ENCODE measurements at regions not wholly inside any gene's neighbourhood (a gene's known extent, or its start where the extent isn't known, plus 50 kb on each side); places are given as distances from the start of the nearest gene placed in this dataset.

DNA sequence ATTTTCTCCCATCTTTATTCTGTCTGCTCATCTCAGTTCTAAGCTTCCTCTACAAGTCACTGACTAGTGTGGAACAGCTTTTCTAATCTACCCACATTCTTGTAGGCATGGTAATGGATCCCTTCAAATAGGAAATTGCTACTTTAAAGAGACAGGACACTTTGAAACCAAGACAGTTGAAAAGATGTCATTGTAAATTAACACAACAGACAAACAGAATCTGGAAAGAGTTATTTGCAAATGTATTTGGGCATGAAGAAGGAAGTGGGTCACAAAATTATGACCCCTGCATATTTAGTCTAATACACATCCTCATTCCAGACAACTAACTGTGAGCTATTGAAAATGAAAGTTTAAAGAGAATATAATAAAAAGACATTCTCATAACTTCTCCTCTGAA is 298.2 kb upstream of the MARCKS start (continued):
- TF ChIP-seq, protein P1, sequence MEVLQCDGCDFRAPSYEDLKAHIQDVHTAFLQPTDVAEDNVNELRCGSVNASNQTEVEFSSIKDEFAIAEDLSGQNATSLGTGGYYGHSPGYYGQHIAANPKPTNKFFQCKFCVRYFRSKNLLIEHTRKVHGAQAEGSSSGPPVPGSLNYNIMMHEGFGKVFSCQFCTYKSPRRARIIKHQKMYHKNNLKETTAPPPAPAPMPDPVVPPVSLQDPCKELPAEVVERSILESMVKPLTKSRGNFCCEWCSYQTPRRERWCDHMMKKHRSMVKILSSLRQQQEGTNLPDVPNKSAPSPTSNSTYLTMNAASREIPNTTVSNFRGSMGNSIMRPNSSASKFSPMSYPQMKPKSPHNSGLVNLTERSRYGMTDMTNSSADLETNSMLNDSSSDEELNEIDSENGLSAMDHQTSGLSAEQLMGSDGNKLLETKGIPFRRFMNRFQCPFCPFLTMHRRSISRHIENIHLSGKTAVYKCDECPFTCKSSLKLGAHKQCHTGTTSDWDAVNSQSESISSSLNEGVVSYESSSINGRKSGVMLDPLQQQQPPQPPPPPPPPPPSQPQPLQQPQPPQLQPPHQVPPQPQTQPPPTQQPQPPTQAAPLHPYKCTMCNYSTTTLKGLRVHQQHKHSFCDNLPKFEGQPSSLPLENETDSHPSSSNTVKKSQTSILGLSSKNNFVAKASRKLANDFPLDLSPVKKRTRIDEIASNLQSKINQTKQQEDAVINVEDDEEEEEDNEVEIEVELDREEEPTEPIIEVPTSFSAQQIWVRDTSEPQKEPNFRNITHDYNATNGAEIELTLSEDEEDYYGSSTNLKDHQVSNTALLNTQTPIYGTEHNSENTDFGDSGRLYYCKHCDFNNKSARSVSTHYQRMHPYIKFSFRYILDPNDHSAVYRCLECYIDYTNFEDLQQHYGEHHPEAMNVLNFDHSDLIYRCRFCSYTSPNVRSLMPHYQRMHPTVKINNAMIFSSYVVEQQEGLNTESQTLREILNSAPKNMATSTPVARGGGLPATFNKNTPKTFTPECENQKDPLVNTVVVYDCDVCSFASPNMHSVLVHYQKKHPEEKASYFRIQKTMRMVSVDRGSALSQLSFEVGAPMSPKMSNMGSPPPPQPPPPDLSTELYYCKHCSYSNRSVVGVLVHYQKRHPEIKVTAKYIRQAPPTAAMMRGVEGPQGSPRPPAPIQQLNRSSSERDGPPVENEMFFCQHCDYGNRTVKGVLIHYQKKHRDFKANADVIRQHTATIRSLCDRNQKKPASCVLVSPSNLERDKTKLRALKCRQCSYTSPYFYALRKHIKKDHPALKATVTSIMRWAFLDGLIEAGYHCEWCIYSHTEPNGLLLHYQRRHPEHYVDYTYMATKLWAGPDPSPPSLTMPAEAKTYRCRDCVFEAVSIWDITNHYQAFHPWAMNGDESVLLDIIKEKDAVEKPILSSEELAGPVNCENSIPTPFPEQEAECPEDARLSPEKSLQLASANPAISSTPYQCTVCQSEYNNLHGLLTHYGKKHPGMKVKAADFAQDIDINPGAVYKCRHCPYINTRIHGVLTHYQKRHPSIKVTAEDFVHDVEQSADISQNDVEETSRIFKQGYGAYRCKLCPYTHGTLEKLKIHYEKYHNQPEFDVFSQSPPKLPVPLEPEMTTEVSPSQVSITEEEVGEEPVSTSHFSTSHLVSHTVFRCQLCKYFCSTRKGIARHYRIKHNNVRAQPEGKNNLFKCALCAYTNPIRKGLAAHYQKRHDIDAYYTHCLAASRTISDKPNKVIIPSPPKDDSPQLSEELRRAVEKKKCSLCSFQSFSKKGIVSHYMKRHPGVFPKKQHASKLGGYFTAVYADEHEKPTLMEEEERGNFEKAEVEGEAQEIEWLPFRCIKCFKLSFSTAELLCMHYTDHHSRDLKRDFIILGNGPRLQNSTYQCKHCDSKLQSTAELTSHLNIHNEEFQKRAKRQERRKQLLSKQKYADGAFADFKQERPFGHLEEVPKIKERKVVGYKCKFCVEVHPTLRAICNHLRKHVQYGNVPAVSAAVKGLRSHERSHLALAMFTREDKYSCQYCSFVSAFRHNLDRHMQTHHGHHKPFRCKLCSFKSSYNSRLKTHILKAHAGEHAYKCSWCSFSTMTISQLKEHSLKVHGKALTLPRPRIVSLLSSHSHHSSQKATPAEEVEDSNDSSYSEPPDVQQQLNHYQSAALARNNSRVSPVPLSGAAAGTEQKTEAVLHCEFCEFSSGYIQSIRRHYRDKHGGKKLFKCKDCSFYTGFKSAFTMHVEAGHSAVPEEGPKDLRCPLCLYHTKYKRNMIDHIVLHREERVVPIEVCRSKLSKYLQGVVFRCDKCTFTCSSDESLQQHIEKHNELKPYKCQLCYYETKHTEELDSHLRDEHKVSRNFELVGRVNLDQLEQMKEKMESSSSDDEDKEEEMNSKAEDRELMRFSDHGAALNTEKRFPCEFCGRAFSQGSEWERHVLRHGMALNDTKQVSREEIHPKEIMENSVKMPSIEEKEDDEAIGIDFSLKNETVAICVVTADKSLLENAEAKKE (CRISPR knock-in tag; IDR thresholded peaks at IDR 0.05): no peak
- TF ChIP-seq, protein P2, sequence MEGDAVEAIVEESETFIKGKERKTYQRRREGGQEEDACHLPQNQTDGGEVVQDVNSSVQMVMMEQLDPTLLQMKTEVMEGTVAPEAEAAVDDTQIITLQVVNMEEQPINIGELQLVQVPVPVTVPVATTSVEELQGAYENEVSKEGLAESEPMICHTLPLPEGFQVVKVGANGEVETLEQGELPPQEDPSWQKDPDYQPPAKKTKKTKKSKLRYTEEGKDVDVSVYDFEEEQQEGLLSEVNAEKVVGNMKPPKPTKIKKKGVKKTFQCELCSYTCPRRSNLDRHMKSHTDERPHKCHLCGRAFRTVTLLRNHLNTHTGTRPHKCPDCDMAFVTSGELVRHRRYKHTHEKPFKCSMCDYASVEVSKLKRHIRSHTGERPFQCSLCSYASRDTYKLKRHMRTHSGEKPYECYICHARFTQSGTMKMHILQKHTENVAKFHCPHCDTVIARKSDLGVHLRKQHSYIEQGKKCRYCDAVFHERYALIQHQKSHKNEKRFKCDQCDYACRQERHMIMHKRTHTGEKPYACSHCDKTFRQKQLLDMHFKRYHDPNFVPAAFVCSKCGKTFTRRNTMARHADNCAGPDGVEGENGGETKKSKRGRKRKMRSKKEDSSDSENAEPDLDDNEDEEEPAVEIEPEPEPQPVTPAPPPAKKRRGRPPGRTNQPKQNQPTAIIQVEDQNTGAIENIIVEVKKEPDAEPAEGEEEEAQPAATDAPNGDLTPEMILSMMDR (conservative IDR thresholded peaks at IDR 0.05; ENCODE audit: low read depth in 2 of 2): no peak
- TF ChIP-seq POLR2AphosphoS5 (IDR thresholded peaks at IDR 0.05; ENCODE audit: low read depth) (no peak), EZH2 (IDR thresholded peaks at IDR 0.05; ENCODE audit: low read depth, unreplicated experiment) (no peak), ZNF331 (CRISPR knock-in tag; IDR thresholded peaks at IDR 0.05; ENCODE audit: low read depth) (no peak), CREB1 (CRISPR knock-in tag; IDR thresholded peaks at IDR 0.05; ENCODE audit: low read depth) (no peak)
- TF ChIP-seq, protein P3, sequence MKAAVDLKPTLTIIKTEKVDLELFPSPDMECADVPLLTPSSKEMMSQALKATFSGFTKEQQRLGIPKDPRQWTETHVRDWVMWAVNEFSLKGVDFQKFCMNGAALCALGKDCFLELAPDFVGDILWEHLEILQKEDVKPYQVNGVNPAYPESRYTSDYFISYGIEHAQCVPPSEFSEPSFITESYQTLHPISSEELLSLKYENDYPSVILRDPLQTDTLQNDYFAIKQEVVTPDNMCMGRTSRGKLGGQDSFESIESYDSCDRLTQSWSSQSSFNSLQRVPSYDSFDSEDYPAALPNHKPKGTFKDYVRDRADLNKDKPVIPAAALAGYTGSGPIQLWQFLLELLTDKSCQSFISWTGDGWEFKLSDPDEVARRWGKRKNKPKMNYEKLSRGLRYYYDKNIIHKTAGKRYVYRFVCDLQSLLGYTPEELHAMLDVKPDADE (IDR thresholded peaks at IDR 0.05): no peak
